Right forelimb (tissue), 1 donor: ENCODE measurements at regions not wholly inside any gene's neighbourhood (a gene's known extent, or its start where the extent isn't known, plus 50 kb on each side); places are given as distances from the start of the nearest gene placed in this dataset.
"Not testable (repeated sequence)": the region's sequence is repeated elsewhere in the genome, so short reads cannot be mapped to it uniquely, and the experiment has no call there.

Source experiments
- DNase-seq: peaks from one replicate; pipeline ENCODE4 v3.0.0-alpha.2; 2018

- no peak for DNase-seq
These were observed 436.8 kb downstream of the MFSD1 start for GRCh38 chr3:159238646-159239045.

- no peak for DNase-seq
These were observed 437.2 kb downstream of the MFSD1 start for GRCh38 chr3:159239059-159239458.

- no peak for DNase-seq
These were observed 443.1 kb downstream of the MFSD1 start for GRCh38 chr3:159244933-159245332.

GRCh38 chr3:159245871-159246270, 444.0 kb downstream of the MFSD1 start:
- DNase-seq = no peak

GRCh38 chr3:159246385-159246784, 444.5 kb downstream of the MFSD1 start:
- no peak for DNase-seq

- no peak for DNase-seq
These were observed 447.8 kb downstream of the MFSD1 start for GRCh38 chr3:159249472-159250174.

- DNase-seq = no peak
These were observed 449.1 kb downstream of the MFSD1 start for GRCh38 chr3:159250961-159251360.

GRCh38 chr3:159252274-159252673, 450.4 kb downstream of the MFSD1 start:
- no peak for DNase-seq

GRCh38 chr3:159252772-159253384, 451.0 kb downstream of the MFSD1 start:
- DNase-seq = no peak

- DNase-seq = no peak
These were observed 452.0 kb downstream of the MFSD1 start for GRCh38 chr3:159253860-159254259.

- no peak for DNase-seq
These were observed 456.1 kb downstream of the MFSD1 start for GRCh38 chr3:159257954-159258353.

- no peak for DNase-seq
These were observed 457.1 kb downstream of the MFSD1 start for GRCh38 chr3:159258934-159259333.

- no peak for DNase-seq
These were observed 458.3 kb downstream of the MFSD1 start for GRCh38 chr3:159260049-159260662.

- DNase-seq = not testable (repeated sequence)
These were observed 459.5 kb downstream of the MFSD1 start for GRCh38 chr3:159261333-159261732.

GRCh38 chr3:159263750-159264553, 462.1 kb downstream of the MFSD1 start:
- DNase-seq = no peak

- DNase-seq = no peak
These were observed 463.9 kb downstream of the MFSD1 start for GRCh38 chr3:159265705-159266104.

- no peak for DNase-seq
These were observed 464.9 kb downstream of the MFSD1 start for GRCh38 chr3:159266779-159267178.

GRCh38 chr3:159271799-159272512, 470.1 kb downstream of the MFSD1 start:
- no peak for DNase-seq

GRCh38 chr3:159273070-159273469, 471.2 kb downstream of the MFSD1 start:
- no peak for DNase-seq

- peak; percentile 65 for DNase-seq
These were observed 471.8 kb downstream of the MFSD1 start for GRCh38 chr3:159273608-159274007.

GRCh38 chr3:159275741-159276140, 473.9 kb downstream of the MFSD1 start:
- no peak for DNase-seq

GRCh38 chr3:159277814-159278213, 476.0 kb downstream of the MFSD1 start:
- no peak for DNase-seq
